ENCODE measurements at regions not wholly inside any gene's neighbourhood (a gene's known extent, or its start where the extent isn't known, plus 50 kb on each side); places are given as distances from the start of the nearest gene placed in this dataset.

- Histone ChIP-seq H3K9ac (replicated peaks in 1 of 4; ENCODE audit: extremely low read depth in 1 of 4, low read depth in 3 of 4, low read length in 3 of 4) (no peak overlapping the region), H4K91ac (replicated peaks; ENCODE audit: insufficient read length, low read length) (no peak overlapping the region), H3K79me2 (ENCODE audit: control insufficient read depth in 1 of 2, insufficient read depth in 2 of 2, low read length in 2 of 2) (no peaks in the 10 kb centered on the region), H3K4me3 (ENCODE audit: extremely low read depth in 1 of 4, insufficient read depth in 2 of 4, low read depth in 3 of 4, low read length in 4 of 4) (no peak overlapping the region), H3K23me2 (ENCODE audit: low read depth, low read length) (no peaks in the 10 kb centered on the region), H2BK120ac (replicated peaks; ENCODE audit: low read depth, low read length) (no peak overlapping the region), H3K4me1 (replicated peaks in 1 of 4; ENCODE audit: control insufficient read depth in 3 of 4, insufficient read depth in 4 of 4, low read length in 3 of 4) (no peaks in the 10 kb centered on the region), H3K79me1 (ENCODE audit: low read depth, low read length) (no peaks in the 10 kb centered on the region), H2AK5ac (ENCODE audit: low read depth, low read length) (no peak overlapping the region), H3K36me3 (ENCODE audit: control insufficient read depth in 2 of 4, insufficient read depth in 4 of 4, low read length in 3 of 4) (no peaks in the 10 kb centered on the region), H2BK5ac (ENCODE audit: low read depth, low read length) (no peak overlapping the region), H3K27me3 (replicated peaks in 1 of 4; ENCODE audit: control insufficient read depth in 3 of 4, extremely low read depth in 1 of 4, insufficient read depth in 3 of 4, low read length in 3 of 4) (no peaks in the 10 kb centered on the region), H3K4me2 (ENCODE audit: insufficient read depth in 1 of 2, low read depth in 2 of 2, low read length in 2 of 2) (no peak overlapping the region), H4K5ac (ENCODE audit: insufficient read length, low read depth, low read length) (no peak overlapping the region), H3K56ac (replicated peaks; ENCODE audit: insufficient read length, low read depth, low read length) (no peak overlapping the region), H3K27ac (ENCODE audit: low read depth, low read length) (no peak overlapping the region), H4K20me1 (replicated peaks in 1 of 2; ENCODE audit: control insufficient read depth in 1 of 2, insufficient read depth in 2 of 2, low read length in 2 of 2) (no peaks in the 10 kb centered on the region), H2BK12ac (ENCODE audit: low read depth, low read length) (no peak overlapping the region), H3K23ac (ENCODE audit: insufficient read length) (no peak overlapping the region), H3K4ac (replicated peaks; ENCODE audit: insufficient read length, low read depth, low read length) (no peak overlapping the region), H3K18ac (ENCODE audit: extremely low read depth, low read length) (no peak overlapping the region), H3K14ac (ENCODE audit: insufficient read length) (no peak overlapping the region), H2BK20ac (ENCODE audit: low read length) (no peak overlapping the region), H2BK15ac (ENCODE audit: low read length) (no peak overlapping the region), H2AFZ (ENCODE audit: low read length) (no peak overlapping the region), H3K9me3 (ENCODE audit: insufficient read depth in 2 of 2, low read depth in 1 of 2, low read length in 1 of 2) (no peaks in the 10 kb centered on the region), H4K8ac (ENCODE audit: extremely low read depth, insufficient read depth, low read length) (no peak overlapping the region)
- ChIA-PET CTCF (ENCODE audit: partially characterized antibody) (no interaction called here), POLR2A (ENCODE audit: partially characterized antibody) (no interaction called here)
- no peak for FAIRE-seq
- 100% methylated on average over 1 of the region's 1 CpG; no CpG with 5 or more reads in 1 of the 2 experiments for WGBS, 2 experiments (ENCODE audit: extremely low coverage in 1 of 2, insufficient coverage in 1 of 2, insufficient read length in 1 of 2, insufficient replicate concordance in 2 of 2, low coverage in 1 of 2, low lambda C conversion rate in 2 of 2, missing lambda C conversion rate in 1 of 2)
- no peak for DNase-seq (ENCODE audit: low read depth in 1 of 2, low spot score in 2 of 2)
- no peak for TF ChIP-seq SRF (IDR thresholded peaks at IDR 0.05; ENCODE audit: low read depth, low read length)
- no peak for TF ChIP-seq BCL11A (IDR thresholded peaks at IDR 0.05; ENCODE audit: low read depth in 2 of 2, low read length in 2 of 2)
- TF ChIP-seq ATF3 (IDR thresholded peaks at IDR 0.05; ENCODE audit: insufficient read depth, low read depth, low read length): no peak
- TF ChIP-seq GABPA (IDR thresholded peaks at IDR 0.05; ENCODE audit: borderline replicate concordance, insufficient read depth, low read length): no peak
- TF ChIP-seq ZNF274 (IDR thresholded peaks at IDR 0.05; ENCODE audit: borderline replicate concordance, extremely low read depth, low read length): no peak
- no peak for TF ChIP-seq SP4 (IDR thresholded peaks at IDR 0.05; ENCODE audit: low read length)
- no peak for TF ChIP-seq SIN3A (conservative IDR thresholded peaks at IDR 0.05 in 1 of 2, IDR thresholded peaks at IDR 0.05 in 1 of 2; ENCODE audit: low read depth in 1 of 2, low read length in 2 of 2)
- no peak for TF ChIP-seq CHD2 (IDR thresholded peaks at IDR 0.05; ENCODE audit: low read length)
- no peak for TF ChIP-seq RXRA (IDR thresholded peaks at IDR 0.05; ENCODE audit: insufficient read depth, low read depth, low read length)
- TF ChIP-seq SIX5 (IDR thresholded peaks at IDR 0.05; ENCODE audit: low read depth, low read length): no peak
- no peak for TF ChIP-seq SP2 (IDR thresholded peaks at IDR 0.05; ENCODE audit: low read length)
- TF ChIP-seq NRF1 (IDR thresholded peaks at IDR 0.05; ENCODE audit: low read depth, low read length): no peak
- TF ChIP-seq CBX8 (IDR thresholded peaks at IDR 0.05; ENCODE audit: borderline replicate concordance, low read depth, low read length): no peak
- TF ChIP-seq SIRT6 (IDR thresholded peaks at IDR 0.05; ENCODE audit: low read length): no peak
- no peak for TF ChIP-seq TAF1 (IDR thresholded peaks at IDR 0.05; ENCODE audit: low read depth, low read length)
- no peak for TF ChIP-seq HDAC6 (IDR thresholded peaks at IDR 0.05; ENCODE audit: low read depth, low read length)
These were observed 553.0 kb downstream of the CSNK1G3 start for GRCh38 chr5:124064956-124065355.

All from H1 (cell line).